GM12873 (cell line): ENCODE measurements at regions not wholly inside any gene's neighbourhood (a gene's known extent, or its start where the extent isn't known, plus 50 kb on each side); places are given as distances from the start of the nearest gene placed in this dataset.

Experiments used
- CTCF ChIP-seq: IDR thresholded peaks from 2 replicates; pipeline ENCODE4 v1.5.1; 2012; ENCODE audit warnings: low read depth, mild to moderate bottlenecking, moderate library complexity, low read length, control low read depth; ENCODE audit not compliant: insufficient read depth; ENCODE audit errors: missing control alignments

GRCh38 chr18:37987901-37988300, 422.3 kb upstream of the CELF4 start:
- TF ChIP-seq CTCF, result no peak

- TF ChIP-seq CTCF, result no peak
Measured at GRCh38 chr18:37986665-37987064, 421.1 kb upstream of the CELF4 start.

GRCh38 chr18:37985126-37985525, 419.5 kb upstream of the CELF4 start:
- no peak for TF ChIP-seq CTCF

GRCh38 chr18:37980556-37980955, 415.0 kb upstream of the CELF4 start:
- no peak for TF ChIP-seq CTCF

- no peak for TF ChIP-seq CTCF
Measured at GRCh38 chr18:37975446-37975845, 409.8 kb upstream of the CELF4 start.

- TF ChIP-seq CTCF, result no peak
Measured at GRCh38 chr18:37967261-37967660, 401.7 kb upstream of the CELF4 start.

GRCh38 chr18:37965572-37965970, 400.0 kb upstream of the CELF4 start:
- TF ChIP-seq CTCF, result no peak

- TF ChIP-seq CTCF, result no peak
Measured at GRCh38 chr18:37964885-37965571, 399.4 kb upstream of the CELF4 start.
